BE2C (cell line): ENCODE measurements at regions not wholly inside any gene's neighbourhood (a gene's known extent, or its start where the extent isn't known, plus 50 kb on each side); places are given as distances from the start of the nearest gene placed in this dataset.

Experiments used
- DNase-seq: peaks from one replicate; pipeline ENCODE4 v3.0.0-alpha.2; 2020
- H3K27me3 ChIP-seq: fragments of 250-450 bp; sonication (Bioruptor Pico); 2 replicates; pipeline ENCODE4 v1.5.1; 2020; ENCODE audit warnings: mild to moderate bottlenecking
- H3K36me3 ChIP-seq: fragments of 250-450 bp; sonication (Bioruptor Pico); 2 replicates; pipeline ENCODE4 v1.5.1; 2020; ENCODE audit warnings: mild to moderate bottlenecking
- H3K4me1 ChIP-seq: fragments of 250-450 bp; sonication (Bioruptor Pico); 2 replicates; pipeline ENCODE4 v1.5.1; 2020
- H3K4me3 ChIP-seq: 2 replicates; pipeline ENCODE4 v1.5.1; 2011; ENCODE audit warnings: low read depth, low read length
- H3K9me3 ChIP-seq: fragments of 250-450 bp; sonication (Bioruptor Pico); 2 replicates; pipeline ENCODE4 v1.5.1; 2020
- TF ChIP-seq, protein P1 (sequence below): IDR thresholded peaks from 2 replicates; pipeline ENCODE4 v1.5.1; 2012; ENCODE audit warnings: mild to moderate bottlenecking, low read depth, low read length

GRCh38 chr11:130544266-130544665, 95.8 kb downstream of the ADAMTS15 start:
- DNase-seq, result no peak
- no peak overlapping the region for H3K4me3 ChIP-seq
- no peaks in the 10 kb centered on the region for H3K4me1 ChIP-seq
- no peaks in the 10 kb centered on the region for H3K36me3 ChIP-seq
- no peaks in the 10 kb centered on the region for H3K27me3 ChIP-seq
- TF ChIP-seq, protein P1, sequence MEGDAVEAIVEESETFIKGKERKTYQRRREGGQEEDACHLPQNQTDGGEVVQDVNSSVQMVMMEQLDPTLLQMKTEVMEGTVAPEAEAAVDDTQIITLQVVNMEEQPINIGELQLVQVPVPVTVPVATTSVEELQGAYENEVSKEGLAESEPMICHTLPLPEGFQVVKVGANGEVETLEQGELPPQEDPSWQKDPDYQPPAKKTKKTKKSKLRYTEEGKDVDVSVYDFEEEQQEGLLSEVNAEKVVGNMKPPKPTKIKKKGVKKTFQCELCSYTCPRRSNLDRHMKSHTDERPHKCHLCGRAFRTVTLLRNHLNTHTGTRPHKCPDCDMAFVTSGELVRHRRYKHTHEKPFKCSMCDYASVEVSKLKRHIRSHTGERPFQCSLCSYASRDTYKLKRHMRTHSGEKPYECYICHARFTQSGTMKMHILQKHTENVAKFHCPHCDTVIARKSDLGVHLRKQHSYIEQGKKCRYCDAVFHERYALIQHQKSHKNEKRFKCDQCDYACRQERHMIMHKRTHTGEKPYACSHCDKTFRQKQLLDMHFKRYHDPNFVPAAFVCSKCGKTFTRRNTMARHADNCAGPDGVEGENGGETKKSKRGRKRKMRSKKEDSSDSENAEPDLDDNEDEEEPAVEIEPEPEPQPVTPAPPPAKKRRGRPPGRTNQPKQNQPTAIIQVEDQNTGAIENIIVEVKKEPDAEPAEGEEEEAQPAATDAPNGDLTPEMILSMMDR, result no peak
- no peaks in the 10 kb centered on the region for H3K9me3 ChIP-seq

DNA sequence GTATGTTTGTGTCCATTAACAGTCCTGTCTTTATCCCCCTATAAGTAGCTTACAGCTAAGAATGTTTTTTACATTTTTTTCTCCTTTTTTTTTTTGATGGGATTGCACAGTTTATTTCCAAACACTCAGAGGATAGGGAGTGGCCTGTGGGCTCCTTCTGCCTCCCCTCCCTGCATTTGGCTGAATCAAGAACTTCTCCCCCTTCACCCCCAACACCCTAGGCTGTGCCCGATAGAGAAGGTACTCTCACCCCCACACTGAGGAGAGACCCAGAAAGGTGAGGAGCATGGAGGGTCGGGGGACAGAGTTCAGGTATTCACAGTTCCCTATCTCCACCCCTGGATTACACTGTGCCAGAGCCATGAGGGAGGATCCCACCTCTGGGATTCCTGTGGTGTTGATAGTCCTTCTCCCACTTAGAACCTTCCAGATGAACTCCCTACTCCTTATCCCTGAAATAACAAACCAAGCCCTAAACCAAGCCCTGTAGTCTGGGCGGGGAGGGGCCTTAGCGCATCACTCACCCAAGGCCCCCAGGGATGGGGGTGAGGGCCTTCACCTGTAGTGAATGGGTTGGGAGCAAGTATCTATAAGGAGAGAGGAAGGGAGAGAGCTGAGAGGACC, 97.1 kb downstream of the ADAMTS15 start:
- H3K27me3 ChIP-seq, result no peaks in the 10 kb centered on the region
- H3K9me3 ChIP-seq, result no peaks in the 10 kb centered on the region
- H3K4me1 ChIP-seq, result no peaks in the 10 kb centered on the region
- H3K36me3 ChIP-seq, result no peaks in the 10 kb centered on the region
- TF ChIP-seq, protein P1, result no peak
- H3K4me3 ChIP-seq, result no peak overlapping the region
- no peak for DNase-seq

DNA sequence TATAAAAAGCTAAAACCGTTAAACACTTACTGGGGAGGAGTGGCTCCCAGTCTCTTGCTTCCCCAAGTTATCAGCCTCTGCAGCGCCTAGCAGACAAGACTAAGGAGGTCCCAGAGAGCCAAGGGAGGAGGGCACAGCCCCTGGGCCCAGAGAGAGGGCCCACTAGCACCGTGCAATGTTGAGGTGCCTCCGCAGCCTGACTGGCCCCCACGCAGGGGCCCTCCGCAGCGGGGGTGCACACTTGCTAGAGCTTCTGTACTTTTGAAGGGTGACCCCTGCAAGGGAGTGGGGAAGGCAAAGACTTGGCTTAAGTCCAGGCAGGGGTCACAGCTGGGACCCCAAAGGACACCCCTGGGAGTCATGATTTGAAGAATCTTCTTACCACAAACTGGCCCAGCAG, 98.0 kb downstream of the ADAMTS15 start:
- TF ChIP-seq, protein P1, result no peak
- Histone ChIP-seq H3K4me1 (no peaks in the 10 kb centered on the region), H3K27me3 (no peaks in the 10 kb centered on the region), H3K36me3 (no peaks in the 10 kb centered on the region), H3K4me3 (no peak overlapping the region), H3K9me3 (no peaks in the 10 kb centered on the region)
- no peak for DNase-seq

DNA sequence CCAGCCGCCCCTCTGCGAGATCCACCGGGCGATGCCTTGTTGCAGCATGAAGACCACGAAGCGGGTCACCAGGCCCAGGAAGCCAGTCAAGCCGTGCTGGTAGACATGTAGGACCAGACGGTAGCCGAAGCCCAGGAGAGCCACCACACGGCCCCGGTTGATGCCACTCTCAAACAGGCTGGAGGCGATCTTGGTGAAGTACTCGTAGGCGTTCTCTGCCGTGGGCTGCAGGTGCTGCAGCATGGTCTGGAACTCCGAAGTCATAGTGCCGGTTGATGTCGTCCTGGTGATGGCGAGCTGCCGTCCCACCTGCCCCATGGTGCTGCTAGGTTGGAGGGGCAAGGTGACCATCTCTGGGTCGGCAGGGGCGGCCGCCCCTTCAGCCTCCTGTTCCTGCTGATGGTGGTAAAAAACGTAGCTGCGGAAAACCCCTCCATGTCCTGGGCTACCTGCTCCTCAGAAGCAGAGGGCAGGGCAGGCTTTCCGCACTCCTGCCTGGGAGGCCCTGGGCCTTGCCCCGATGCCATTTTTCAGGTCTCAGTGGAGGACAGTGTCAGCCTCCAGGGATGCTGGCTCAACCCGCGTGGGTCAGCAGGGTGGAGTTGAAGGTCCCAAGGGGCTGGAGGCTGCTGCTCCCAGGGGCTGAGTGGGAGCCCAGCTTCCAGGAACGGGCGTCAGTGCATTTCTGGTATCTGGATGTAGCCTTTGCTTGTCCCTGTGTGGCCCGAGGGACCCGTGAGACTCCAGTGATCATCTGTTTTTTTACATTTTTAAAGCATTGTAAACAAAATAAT, 98.7 kb downstream of the ADAMTS15 start:
- no peaks in the 10 kb centered on the region for H3K36me3 ChIP-seq
- no peaks in the 10 kb centered on the region for H3K9me3 ChIP-seq
- no peaks in the 10 kb centered on the region for H3K4me1 ChIP-seq
- H3K4me3 ChIP-seq, result no peak overlapping the region
- no peak for DNase-seq
- no peaks in the 10 kb centered on the region for H3K27me3 ChIP-seq
- TF ChIP-seq, protein P1, result no peak

- Histone ChIP-seq H3K27me3 (no peaks in the 10 kb centered on the region), H3K9me3 (no peaks in the 10 kb centered on the region), H3K4me3 (no peak overlapping the region), H3K4me1 (no peaks in the 10 kb centered on the region), H3K36me3 (no peaks in the 10 kb centered on the region)
- TF ChIP-seq, protein P1, result no peak
- no peak for DNase-seq
Observed at GRCh38 chr11:130547761-130548490, 99.5 kb downstream of the ADAMTS15 start.

- DNase-seq, result no peak
- Histone ChIP-seq H3K36me3 (no peaks in the 10 kb centered on the region), H3K4me3 (no peak overlapping the region), H3K27me3 (no peaks in the 10 kb centered on the region), H3K4me1 (no peaks in the 10 kb centered on the region), H3K9me3 (no peaks in the 10 kb centered on the region)
- TF ChIP-seq, protein P1, result no peak
Observed at GRCh38 chr11:130548491-130548833, 100.0 kb downstream of the ADAMTS15 start.
